ENCODE measurements at regions not wholly inside any gene's neighbourhood (a gene's known extent, or its start where the extent isn't known, plus 50 kb on each side); places are given as distances from the start of the nearest gene placed in this dataset.

- ATAC-seq (no peak), DNase-seq (no peak)
- H3K27ac Mint-ChIP-seq, result no peak overlapping the region
- ChIA-PET CTCF (no interaction called here), POLR2A (no interaction called here)
- TF ChIP-seq CTCF (IDR thresholded peaks at IDR 0.05), result no peak
- H3K4me1 Mint-ChIP-seq (ENCODE audit: low read depth), result no peaks in the 10 kb centered on the region
- peaks cover 7% of the 10 kb centered on the region for H3K27me3 Mint-ChIP-seq
- no peaks in the 10 kb centered on the region for H3K36me3 Mint-ChIP-seq (ENCODE audit: low read depth)
- H3K4me3 Mint-ChIP-seq, result no peak overlapping the region
- no peaks in the 10 kb centered on the region for H3K9me3 Mint-ChIP-seq
- intact Hi-C loops (cut with micrococcal nuclease), result no loop called here
These were observed 330.9 kb upstream of the CDH4 start for GRCh38 chr20:60921022-60921622.

- no peaks in the 10 kb centered on the region for H3K9me3 Mint-ChIP-seq
- H3K4me3 Mint-ChIP-seq, result no peak overlapping the region
- H3K27me3 Mint-ChIP-seq, result no peaks in the 10 kb centered on the region
- CTCF ChIA-PET, result no interaction called here
- POLR2A ChIA-PET, result no interaction called here
- intact Hi-C loops (cut with micrococcal nuclease), result no loop called here
- no peak for TF ChIP-seq CTCF (IDR thresholded peaks at IDR 0.05)
- no peak overlapping the region for H3K27ac Mint-ChIP-seq
- DNase-seq (no peak), ATAC-seq (no peak)
- H3K36me3 Mint-ChIP-seq (ENCODE audit: low read depth), result no peaks in the 10 kb centered on the region
- H3K4me1 Mint-ChIP-seq (ENCODE audit: low read depth), result no peaks in the 10 kb centered on the region
These were observed 325.2 kb upstream of the CDH4 start for GRCh38 chr20:60926831-60927230.

GRCh38 chr20:60928341-60928740 lies 323.7 kb upstream of the CDH4 start:
- ChIA-PET CTCF (no interaction called here), POLR2A (no interaction called here)
- H3K4me3 Mint-ChIP-seq, result no peak overlapping the region
- no peak for ATAC-seq
- H3K9me3 Mint-ChIP-seq, result no peaks in the 10 kb centered on the region
- intact Hi-C loops (cut with micrococcal nuclease), result no loop called here
- H3K27ac Mint-ChIP-seq, result no peak overlapping the region
- H3K27me3 Mint-ChIP-seq, result no peaks in the 10 kb centered on the region
- H3K4me1 Mint-ChIP-seq (ENCODE audit: low read depth), result no peaks in the 10 kb centered on the region
- no peaks in the 10 kb centered on the region for H3K36me3 Mint-ChIP-seq (ENCODE audit: low read depth)
- no peak for TF ChIP-seq CTCF (IDR thresholded peaks at IDR 0.05)
- no peak for DNase-seq

GRCh38 chr20:60930023-60930790 lies 321.9 kb upstream of the CDH4 start:
- H3K27ac Mint-ChIP-seq, result no peak overlapping the region
- DNase-seq (no peak), ATAC-seq (no peak)
- no peaks in the 10 kb centered on the region for H3K4me1 Mint-ChIP-seq (ENCODE audit: low read depth)
- ChIA-PET POLR2A (no interaction called here), CTCF (no interaction called here)
- H3K36me3 Mint-ChIP-seq (ENCODE audit: low read depth), result no peaks in the 10 kb centered on the region
- no peaks in the 10 kb centered on the region for H3K9me3 Mint-ChIP-seq
- H3K27me3 Mint-ChIP-seq, result no peaks in the 10 kb centered on the region
- no peak for TF ChIP-seq CTCF (IDR thresholded peaks at IDR 0.05)
- intact Hi-C loops (cut with micrococcal nuclease), result no loop called here
- no peak overlapping the region for H3K4me3 Mint-ChIP-seq

- Mint-ChIP-seq H3K9me3 (no peaks in the 10 kb centered on the region), H3K4me3 (no peak overlapping the region), H3K36me3 (ENCODE audit: low read depth) (no peaks in the 10 kb centered on the region), H3K27me3 (no peaks in the 10 kb centered on the region), H3K27ac (no peak overlapping the region), H3K4me1 (ENCODE audit: low read depth) (no peaks in the 10 kb centered on the region)
- DNase-seq (no peak), ATAC-seq (no peak)
- CTCF ChIA-PET, result no interaction called here
- POLR2A ChIA-PET, result no interaction called here
- no peak for TF ChIP-seq CTCF (IDR thresholded peaks at IDR 0.05)
- intact Hi-C loops (cut with micrococcal nuclease), result no loop called here
These were observed 320.4 kb upstream of the CDH4 start for GRCh38 chr20:60931696-60932095.

All from activated CD8-positive, alpha-beta T cell treated with anti-CD3 and anti-CD28 coated beads for 36 hours (primary cell).